ENCODE measurements at regions not wholly inside any gene's neighbourhood (a gene's known extent, or its start where the extent isn't known, plus 50 kb on each side); places are given as distances from the start of the nearest gene placed in this dataset.

DNA sequence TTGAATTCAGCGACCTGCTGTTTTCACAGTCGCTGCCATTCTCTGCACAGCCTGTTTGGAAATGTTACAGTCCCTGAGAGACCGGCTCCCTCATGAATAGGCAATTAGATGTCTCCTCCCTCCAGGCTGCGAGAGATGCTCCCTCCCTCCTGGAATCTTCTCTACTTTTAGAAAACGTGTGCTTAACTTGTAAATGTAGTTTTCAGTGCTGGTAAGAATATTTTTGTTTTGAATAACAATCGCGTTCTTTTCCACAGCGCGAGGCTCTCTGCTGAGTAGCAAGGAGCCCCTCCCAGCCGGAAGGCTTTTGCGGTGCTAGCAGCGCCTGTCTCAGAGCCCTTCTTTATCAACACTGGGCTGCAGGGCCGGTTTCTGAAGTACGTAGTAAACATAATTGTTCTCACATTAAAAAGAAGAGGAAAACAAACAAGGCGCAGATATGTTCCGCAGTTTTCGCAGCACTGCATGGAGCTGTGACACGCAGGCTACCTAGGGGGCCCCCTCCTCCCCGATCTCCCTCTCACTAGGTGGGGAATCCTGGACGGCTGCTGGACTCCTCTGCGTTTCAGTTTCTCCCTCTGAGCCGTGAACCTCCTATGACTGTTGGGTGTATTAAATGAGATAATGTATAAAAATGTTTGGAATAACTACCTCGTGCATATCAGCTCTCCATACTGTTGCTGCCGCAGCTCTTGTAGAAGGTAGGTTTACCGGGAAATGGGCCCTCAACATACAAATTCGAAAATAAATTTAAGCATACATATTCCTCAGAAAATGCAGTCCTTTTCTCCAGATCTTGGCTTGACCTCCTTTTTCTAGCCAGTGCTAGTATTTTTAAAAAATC, 79.0 kb upstream of the SPACA1 start:
- DNase-seq (no peak), ATAC-seq (peak in 2 of 8 donors; percentile 34 to 41)
- H3K27me3 ChIP-seq = peaks cover 0 to 53% (median 41%) of the 10 kb centered on the region in 7 donors
- H3K4me3 ChIP-seq = peak overlapping the region in 9 of 10 donors; percentile 2 to 43 (median 33)
- intact Hi-C loops (cut with DNase I) = no loop called here
- TF ChIP-seq, protein P1, sequence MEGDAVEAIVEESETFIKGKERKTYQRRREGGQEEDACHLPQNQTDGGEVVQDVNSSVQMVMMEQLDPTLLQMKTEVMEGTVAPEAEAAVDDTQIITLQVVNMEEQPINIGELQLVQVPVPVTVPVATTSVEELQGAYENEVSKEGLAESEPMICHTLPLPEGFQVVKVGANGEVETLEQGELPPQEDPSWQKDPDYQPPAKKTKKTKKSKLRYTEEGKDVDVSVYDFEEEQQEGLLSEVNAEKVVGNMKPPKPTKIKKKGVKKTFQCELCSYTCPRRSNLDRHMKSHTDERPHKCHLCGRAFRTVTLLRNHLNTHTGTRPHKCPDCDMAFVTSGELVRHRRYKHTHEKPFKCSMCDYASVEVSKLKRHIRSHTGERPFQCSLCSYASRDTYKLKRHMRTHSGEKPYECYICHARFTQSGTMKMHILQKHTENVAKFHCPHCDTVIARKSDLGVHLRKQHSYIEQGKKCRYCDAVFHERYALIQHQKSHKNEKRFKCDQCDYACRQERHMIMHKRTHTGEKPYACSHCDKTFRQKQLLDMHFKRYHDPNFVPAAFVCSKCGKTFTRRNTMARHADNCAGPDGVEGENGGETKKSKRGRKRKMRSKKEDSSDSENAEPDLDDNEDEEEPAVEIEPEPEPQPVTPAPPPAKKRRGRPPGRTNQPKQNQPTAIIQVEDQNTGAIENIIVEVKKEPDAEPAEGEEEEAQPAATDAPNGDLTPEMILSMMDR (IDR thresholded peaks at IDR 0.05) = no peak
- H3K9me3 ChIP-seq = no peaks in the 10 kb centered on the region
- peaks cover 0 to 9% (median 0%) of the 10 kb centered on the region in 9 donors for H3K4me1 ChIP-seq
- WGBS, 2 donors = 11% methylated on average over 26 of the region's 26 CpGs
- no peak overlapping the region for H3K27ac ChIP-seq
- no peaks in the 10 kb centered on the region for H3K36me3 ChIP-seq

DNA sequence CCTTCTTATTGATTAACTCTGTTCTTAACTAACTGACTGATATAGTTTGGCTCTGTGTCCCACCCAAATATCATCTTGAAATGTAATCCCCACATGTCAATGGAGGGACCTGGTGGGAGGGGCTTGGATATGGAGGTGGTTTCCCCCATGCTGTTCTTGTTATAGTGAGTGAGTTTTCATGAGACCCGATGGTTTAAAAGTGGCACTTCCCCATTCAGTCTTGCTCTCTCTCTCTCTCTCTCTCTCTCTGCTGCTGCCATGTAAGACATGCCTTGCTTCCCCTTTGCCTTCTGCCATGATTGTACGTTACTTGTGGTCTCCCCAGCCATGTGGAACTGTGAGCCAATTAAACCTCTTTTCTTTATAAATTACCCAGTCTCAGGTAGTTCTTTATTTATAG, 81.8 kb upstream of the SPACA1 start:
- Histone ChIP-seq H3K4me1 (peaks cover 0 to 9% (median 0%) of the 10 kb centered on the region in 9 donors), H3K9me3 (no peaks in the 10 kb centered on the region), H3K4me3 (no peak overlapping the region), H3K36me3 (no peaks in the 10 kb centered on the region), H3K27me3 (peaks cover 0 to 53% (median 42%) of the 10 kb centered on the region in 7 donors), H3K27ac (no peak overlapping the region)
- ATAC-seq = no peak
- 40 to 50% methylated on average over 2 of the region's 2 CpGs for WGBS, 2 donors
- intact Hi-C loops (cut with DNase I) = no loop called here
- TF ChIP-seq, protein P1 (IDR thresholded peaks at IDR 0.05) = no peak
- DNase-seq = no peak

DNA sequence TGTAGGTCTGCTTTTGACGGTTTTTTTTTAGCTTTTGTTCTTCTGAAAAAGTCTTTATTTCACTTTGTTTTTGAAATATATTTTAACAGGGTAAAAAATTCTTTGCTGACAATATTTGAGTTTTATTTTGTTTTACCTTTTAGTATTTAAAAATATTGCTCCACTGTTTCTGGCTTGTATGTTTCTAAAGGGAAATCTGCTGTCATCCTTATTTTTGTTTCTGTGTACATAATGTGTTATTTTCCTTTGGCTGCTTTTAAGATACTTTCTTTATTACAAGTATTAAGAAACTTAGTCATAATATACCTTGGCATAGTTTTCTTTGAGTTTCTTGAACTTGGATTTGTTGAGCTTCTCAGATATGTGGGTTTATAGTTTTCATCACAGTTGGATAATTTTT, 88.6 kb upstream of the SPACA1 start:
- 78 to 89% methylated on average over 1 of the region's 1 CpG for WGBS, 2 donors
- TF ChIP-seq, protein P1 (IDR thresholded peaks at IDR 0.05) = no peak
- Histone ChIP-seq H3K9me3 (peaks cover 0 to 13% (median 0%) of the 10 kb centered on the region in 11 donors), H3K4me3 (no peak overlapping the region), H3K4me1 (no peaks in the 10 kb centered on the region), H3K27ac (no peak overlapping the region), H3K27me3 (peaks cover 0 to 17% (median 0%) of the 10 kb centered on the region in 7 donors), H3K36me3 (no peaks in the 10 kb centered on the region)
- ATAC-seq (no peak), DNase-seq (no peak)
- intact Hi-C loops (cut with DNase I) = no loop called here

DNA sequence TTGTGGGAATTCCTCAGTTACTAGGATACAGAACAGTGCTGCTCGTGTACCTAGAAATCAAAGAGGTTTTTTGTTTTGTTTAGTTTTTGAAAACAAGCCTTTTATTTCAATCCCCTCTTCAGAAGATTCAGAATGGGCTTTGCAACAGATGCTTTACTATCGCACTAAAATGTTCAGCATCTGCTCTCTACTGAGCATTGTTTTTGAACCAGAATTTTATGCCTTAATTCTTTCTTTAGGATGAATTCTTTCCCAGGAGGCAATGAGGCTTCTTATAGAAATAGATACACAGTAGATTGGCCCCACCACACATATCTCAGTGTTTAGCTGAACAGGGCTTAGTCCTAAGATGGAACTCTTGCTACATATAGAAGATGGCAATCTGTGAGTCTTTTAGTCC, 95.9 kb upstream of the SPACA1 start:
- intact Hi-C loops (cut with DNase I) = no loop called here
- ATAC-seq = no peak
- no peaks in the 10 kb centered on the region for H3K4me1 ChIP-seq
- H3K9me3 ChIP-seq = peaks cover 0 to 3% (median 0%) of the 10 kb centered on the region in 11 donors
- H3K4me3 ChIP-seq = no peak overlapping the region
- no peaks in the 10 kb centered on the region for H3K27me3 ChIP-seq
- no peak for DNase-seq
- TF ChIP-seq, protein P1 (IDR thresholded peaks at IDR 0.05) = no peak
- 83 to 89% methylated on average over 2 of the region's 2 CpGs for WGBS, 2 donors
- H3K27ac ChIP-seq = no peak overlapping the region
- H3K36me3 ChIP-seq = no peaks in the 10 kb centered on the region

Data from heart right ventricle (tissue), 16 donors.